ENCODE measurements at regions not wholly inside any gene's neighbourhood (a gene's known extent, or its start where the extent isn't known, plus 50 kb on each side); places are given as distances from the start of the nearest gene placed in this dataset.

- TF ChIP-seq CTCF (IDR thresholded peaks at IDR 0.05) (no peak), POLR2A (IDR thresholded peaks at IDR 0.05) (no peak)
These were observed 119.0 kb upstream of the ZNF184 start for GRCh38 chr6:27591699-27592480.

All from adrenal gland (tissue), 5 donors.